Keratinocyte (primary cell): ENCODE measurements at regions not wholly inside any gene's neighbourhood (a gene's known extent, or its start where the extent isn't known, plus 50 kb on each side); places are given as distances from the start of the nearest gene placed in this dataset.

Source experiments
- CTCF ChIP-seq, 3 experiments: IDR thresholded peaks in 1 of 3; conservative IDR thresholded peaks in 1 of 3; optimal IDR thresholded peaks in 1 of 3; 2 replicates in 2 of 3; 3 replicates in 1 of 3; pipeline versions ENCODE3 to v1.5.1; 2011; ENCODE audit warnings: low read length in 3 of 3, mild to moderate bottlenecking in 3 of 3, moderate library complexity in 2 of 3, control low read depth in 1 of 3, inconsistent platforms in 1 of 3; ENCODE audit not compliant: insufficient read depth in 2 of 3; ENCODE audit errors: extremely low read depth in 1 of 3
- EZH2 ChIP-seq: IDR thresholded peaks from one replicate; pipeline ENCODE4 v1.6.1; 2012; ENCODE audit warnings: inconsistent platforms, mild to moderate bottlenecking, low read length, moderate library complexity

- no peak for TF ChIP-seq EZH2
- no peak for TF ChIP-seq CTCF (optimal IDR thresholded peaks at IDR 0.05 in 1 of 3, IDR thresholded peaks at IDR 0.05 in 1 of 3, conservative IDR thresholded peaks at IDR 0.05 in 1 of 3; ENCODE audit: extremely low read depth in 1 of 3, insufficient read depth in 2 of 3, low read length in 3 of 3)
Observed at GRCh38 chr2:78614726-78615125, 410.8 kb upstream of the REG3G start.
